ENCODE measurements at regions not wholly inside any gene's neighbourhood (a gene's known extent, or its start where the extent isn't known, plus 50 kb on each side); places are given as distances from the start of the nearest gene placed in this dataset.

DNA sequence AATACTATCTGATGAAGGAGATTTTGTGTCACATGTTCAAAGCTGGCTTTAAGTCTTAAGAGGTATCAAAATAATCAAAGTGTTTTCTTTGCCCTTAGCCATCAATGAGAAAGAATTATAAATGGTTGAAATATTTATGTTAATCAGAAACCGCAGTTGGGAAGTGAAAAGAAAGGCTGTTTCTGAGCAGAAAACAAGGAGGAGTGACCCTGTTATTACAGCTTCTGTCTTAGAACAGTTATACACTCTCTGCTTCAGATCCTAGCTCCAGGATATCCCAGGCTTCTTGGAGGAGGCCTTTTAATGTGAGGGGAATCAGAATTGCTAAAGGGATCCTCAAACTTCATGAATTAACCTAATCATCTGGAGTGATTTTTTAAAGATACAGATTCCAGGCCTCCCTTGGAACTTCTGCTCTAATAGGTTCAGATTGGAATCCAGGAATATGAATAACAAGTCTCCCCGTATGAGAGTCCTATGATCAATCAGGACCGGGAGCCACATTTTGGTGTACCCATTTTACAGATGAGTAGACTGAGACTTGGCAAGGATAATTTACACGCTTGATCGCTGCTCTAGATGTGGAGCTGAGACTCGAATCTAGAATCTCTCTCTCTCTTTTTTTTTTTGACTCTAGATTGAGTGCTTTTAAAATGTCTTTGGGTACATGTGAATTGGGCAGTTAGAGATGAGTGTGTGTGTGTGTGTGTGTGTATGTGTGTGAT lies 50.8 kb upstream of the JAG1 start:
- no peak for DNase-seq

DNA sequence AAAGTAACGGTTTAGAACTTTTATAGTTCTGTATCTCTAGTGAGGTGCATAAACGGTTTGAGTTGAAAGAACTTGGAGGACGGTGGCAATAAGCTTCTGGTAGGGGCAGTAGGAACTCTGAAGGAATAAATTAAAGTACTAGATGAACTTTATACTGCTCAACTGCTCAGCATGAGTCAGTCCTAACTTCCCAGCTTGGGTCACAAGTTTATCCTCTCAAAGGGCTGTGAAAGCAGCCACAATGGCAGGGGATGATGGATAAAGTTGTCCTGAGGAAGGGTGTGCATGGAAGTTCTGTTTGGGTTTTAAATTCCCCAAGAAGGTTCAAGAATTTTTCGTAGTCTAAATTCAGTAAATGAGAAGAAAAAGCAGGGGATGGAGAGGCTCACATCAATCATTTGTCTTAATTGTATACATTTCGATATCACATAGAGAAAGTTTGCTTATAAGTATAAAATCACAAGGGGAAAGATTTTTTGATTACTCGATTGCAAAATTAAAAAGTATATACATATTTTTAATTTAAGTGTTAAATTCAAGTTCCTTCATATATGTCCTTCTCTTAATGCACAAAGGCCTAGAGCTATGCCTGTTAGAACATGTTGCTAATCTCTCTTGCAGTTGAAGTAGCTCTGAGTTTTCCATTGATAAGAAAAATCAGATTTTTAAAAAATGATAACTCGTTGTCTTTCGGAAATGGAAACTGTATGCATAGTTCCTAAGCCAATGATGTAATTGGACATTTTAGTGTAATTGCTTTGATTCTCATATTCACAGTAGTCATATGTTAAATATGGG lies 55.3 kb upstream of the JAG1 start:
- no peak for DNase-seq

GRCh38 chr20:10729785-10730184 lies 56.0 kb upstream of the JAG1 start:
- DNase-seq, result no peak

GRCh38 chr20:10730629-10731183 lies 56.9 kb upstream of the JAG1 start:
- no peak for DNase-seq

GRCh38 chr20:10731190-10731965 lies 57.6 kb upstream of the JAG1 start:
- no peak for DNase-seq

DNA sequence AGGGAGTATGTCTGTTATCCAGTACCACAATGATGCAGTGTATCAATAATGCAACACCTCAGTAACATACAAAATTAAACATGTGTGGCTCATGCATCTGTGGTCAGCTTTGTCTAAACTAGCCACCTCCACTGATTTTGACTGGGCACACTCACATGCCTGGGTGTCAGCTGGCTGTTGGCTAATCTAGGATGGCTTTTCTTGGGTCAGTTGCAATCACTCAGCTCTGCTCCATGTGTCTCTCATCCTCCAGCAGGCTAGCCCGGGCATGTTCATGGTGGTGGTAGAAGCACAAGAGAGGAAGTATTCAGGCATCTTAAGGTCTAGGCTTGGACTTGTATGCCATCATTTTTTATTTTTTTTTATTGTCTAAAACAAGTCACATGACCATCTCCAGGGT lies 59.3 kb upstream of the JAG1 start:
- no peak for DNase-seq

GRCh38 chr20:10735195-10735949 lies 61.6 kb upstream of the JAG1 start:
- DNase-seq, result no peak

DNA sequence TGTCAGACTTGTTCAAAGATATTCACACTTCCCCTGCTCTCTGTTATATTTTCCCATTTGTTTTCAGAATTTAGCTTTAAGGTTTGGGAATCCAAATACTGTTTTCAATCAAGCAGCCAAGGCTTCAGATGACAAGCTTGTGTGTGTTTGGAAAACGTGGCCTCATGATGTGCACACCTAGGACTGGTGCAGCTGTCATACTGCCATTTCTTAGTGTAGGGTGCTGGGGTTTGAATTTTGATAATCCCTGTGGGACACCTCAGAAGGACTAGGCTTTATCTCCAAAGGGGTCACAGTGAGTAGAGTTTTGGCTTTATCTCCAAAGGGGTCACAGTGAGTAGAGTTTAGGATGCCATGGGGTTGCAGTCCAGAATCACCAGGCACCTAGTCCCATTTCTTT lies 65.3 kb upstream of the JAG1 start:
- DNase-seq, result no peak

DNA sequence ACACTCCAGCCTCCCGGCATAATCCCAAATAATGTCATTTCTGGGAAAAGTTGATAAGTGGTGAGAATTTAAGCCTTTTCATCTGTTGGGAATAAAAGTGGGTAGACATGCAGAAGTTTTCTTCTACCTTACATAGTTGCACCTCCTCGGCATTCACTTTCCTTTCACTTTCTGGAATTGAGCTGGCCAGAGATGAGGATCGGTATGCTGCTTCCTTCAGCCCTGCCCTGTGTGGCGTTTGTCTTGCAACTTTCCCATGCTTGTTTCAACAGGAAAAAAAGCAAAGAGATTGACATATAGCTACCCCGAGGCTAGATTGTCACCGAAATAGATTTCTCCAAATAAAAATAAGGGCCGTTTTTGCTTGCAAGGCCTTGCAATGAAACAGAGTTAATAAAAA lies 65.8 kb upstream of the JAG1 start:
- no peak for DNase-seq

GRCh38 chr20:10741060-10741459 lies 67.3 kb upstream of the JAG1 start:
- no peak for DNase-seq

- no peak for DNase-seq
These were observed 72.0 kb upstream of the JAG1 start for GRCh38 chr20:10745790-10746189.

GRCh38 chr20:10747019-10747418 lies 73.2 kb upstream of the JAG1 start:
- DNase-seq, result no peak

- no peak for DNase-seq
These were observed 75.3 kb upstream of the JAG1 start for GRCh38 chr20:10749084-10749483.

DNA sequence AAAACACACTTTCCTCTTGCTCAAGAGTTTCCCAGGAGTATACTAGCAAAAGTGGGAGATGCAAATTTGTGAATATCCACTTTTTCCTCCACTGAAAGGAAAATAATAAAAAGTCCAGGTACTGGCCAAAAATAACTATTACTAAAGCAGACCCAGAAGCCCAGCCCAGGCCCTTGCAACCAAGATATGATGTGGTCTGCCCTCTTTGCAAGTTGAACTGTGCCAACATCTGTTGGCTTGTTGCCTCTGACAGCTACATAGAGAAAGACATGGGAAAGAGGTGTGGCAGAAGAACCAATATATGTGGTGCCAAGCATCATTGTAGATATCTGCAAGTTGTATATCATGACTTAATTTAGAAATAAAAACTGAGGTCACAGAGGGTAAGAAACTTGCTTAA lies 78.4 kb upstream of the JAG1 start:
- no peak for DNase-seq

DNA sequence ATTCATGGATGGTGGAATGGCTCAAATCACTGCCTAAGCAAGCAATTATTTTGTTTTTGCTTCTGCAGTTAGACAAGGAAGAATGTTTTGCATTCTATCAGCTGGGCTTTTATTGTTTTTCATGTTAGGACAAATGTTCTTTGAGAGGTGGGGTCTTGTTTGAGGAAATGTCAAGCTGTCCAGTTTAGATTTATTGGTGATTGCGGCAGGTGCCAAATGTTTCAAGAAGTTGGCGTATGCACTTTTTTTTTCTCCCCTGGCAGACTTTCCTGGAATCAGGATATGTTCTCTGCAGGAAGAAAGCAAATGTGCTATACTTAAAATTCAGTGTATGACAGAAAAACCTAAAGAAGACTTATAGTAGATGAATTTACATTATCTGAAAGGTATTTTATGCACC lies 81.0 kb upstream of the JAG1 start:
- DNase-seq, result no peak

DNA sequence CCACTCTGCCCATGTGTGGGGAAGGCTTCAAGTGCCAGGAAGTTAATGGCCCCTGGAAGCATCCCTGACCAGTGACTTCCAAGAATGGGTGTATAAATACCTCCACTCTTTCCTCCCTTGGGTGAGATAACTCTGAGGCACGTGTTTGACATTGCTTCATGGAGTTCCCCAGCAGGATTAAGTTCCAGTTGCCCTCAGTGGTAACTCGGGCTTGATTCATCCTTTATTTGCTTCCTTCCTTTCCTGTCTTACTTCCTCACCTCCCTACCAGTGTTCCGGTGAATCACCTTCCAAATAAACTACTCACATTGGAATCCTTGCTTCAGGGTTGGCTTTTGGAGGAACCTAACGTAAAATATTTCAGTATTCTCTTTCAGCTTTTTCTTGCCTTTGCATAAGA lies 84.6 kb upstream of the JAG1 start:
- DNase-seq, result no peak

GRCh38 chr20:10761232-10761631 lies 87.4 kb upstream of the JAG1 start:
- no peak for DNase-seq

DNA sequence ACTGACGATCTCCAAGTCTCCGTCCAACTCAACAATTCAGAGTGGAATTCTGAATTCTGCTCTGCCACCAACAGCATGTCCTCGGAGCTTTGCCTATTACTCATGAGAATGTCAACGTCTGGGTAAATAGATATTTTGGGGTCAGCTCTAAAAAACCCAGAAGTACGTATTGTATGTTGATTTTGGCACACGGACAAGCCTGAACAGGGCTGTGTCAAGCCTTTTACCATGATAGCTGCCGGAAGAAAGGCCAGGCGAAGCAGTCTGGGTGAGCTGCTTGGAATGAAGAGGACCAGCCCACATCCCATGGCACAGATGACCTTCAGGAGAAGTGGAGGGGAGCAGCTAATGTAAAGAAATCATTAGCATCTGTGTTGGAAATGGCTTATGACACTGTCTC lies 88.0 kb upstream of the JAG1 start:
- no peak for DNase-seq

- no peak for DNase-seq
These were observed 88.4 kb upstream of the JAG1 start for GRCh38 chr20:10762216-10762615.

DNA sequence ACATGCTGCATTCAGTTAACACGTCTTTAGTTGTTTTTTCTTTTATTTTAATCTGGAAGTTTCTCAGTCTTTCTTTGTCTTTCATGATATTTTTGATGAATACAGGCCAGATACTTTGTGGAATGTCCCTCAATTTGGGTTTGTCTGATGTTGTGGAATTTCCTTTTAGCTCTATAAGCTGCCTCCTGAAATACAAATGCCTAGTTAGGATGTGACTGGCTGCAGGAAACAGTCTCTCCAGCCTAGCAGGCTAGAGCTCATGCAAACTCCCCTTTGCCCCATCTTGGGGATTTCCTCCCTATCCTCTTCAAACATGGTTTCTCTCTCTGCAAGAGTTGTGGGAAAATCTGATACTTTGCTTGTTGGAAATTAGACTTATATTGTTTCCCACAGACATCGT lies 89.3 kb upstream of the JAG1 start:
- DNase-seq, result no peak

GRCh38 chr20:10769700-10770099 lies 95.9 kb upstream of the JAG1 start:
- DNase-seq, result no peak

DNA sequence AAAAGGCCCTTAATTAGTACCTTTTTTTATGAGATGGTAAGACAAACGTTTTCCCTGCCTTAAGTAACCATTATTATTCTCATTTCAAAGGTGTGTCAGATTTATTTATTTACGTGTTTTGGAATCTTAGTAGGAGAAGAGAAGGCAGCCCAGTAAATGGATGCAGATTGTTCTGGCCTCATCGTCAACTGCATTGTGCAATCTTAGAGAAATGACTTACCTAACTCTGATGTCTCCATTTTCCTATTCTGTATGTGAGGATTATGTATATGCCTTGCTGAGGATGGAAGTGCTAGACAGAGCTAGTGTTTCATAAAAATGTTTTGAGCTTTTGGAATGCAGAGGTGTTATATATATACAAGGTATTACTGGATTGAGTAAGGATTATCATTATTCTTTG lies 97.0 kb upstream of the JAG1 start:
- DNase-seq, result no peak
